ENCODE measurements at regions not wholly inside any gene's neighbourhood (a gene's known extent, or its start where the extent isn't known, plus 50 kb on each side); places are given as distances from the start of the nearest gene placed in this dataset.
"Not testable (repeated sequence)": the region's sequence is repeated elsewhere in the genome, so short reads cannot be mapped to it uniquely, and the experiment has no call there.

DNA sequence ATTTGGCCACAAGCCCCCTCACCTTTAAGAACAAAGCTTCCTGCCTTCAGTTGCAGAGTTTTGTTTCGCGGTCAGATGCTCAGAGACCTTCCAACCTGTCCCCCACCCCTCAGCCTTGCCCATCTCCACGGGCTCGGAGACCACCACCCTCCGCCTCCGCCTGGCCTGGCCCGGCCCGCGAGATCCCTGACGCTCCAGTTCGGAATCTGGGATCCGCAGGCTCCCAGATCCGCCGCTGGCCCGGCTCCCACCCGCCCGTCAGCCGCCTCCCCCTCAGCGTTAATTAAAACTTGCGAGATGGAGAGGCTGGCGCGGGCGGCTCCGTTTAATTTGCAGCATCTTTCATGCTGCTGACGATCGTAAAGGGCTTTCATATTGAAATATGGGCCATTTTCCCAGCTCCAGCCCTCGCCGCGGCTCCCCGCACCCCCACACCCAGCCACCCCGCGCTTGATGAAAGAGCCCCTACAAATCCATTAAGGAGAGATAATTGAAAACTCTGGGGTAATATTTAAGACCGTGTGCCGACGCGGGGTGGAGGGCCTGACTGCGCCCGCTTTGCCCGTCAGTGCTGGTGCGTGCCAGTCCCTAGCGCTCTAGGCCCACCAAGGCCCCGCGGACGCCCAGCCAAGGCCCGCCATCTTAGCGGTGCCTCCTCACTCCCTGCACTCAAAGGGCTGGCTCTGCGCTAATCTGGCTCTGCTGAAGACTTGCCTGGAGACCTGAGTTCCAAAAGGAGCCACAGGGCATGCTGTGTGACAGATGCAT lies 940.7 kb upstream of the DEFB115 start:
- TF ChIP-seq, protein P1, sequence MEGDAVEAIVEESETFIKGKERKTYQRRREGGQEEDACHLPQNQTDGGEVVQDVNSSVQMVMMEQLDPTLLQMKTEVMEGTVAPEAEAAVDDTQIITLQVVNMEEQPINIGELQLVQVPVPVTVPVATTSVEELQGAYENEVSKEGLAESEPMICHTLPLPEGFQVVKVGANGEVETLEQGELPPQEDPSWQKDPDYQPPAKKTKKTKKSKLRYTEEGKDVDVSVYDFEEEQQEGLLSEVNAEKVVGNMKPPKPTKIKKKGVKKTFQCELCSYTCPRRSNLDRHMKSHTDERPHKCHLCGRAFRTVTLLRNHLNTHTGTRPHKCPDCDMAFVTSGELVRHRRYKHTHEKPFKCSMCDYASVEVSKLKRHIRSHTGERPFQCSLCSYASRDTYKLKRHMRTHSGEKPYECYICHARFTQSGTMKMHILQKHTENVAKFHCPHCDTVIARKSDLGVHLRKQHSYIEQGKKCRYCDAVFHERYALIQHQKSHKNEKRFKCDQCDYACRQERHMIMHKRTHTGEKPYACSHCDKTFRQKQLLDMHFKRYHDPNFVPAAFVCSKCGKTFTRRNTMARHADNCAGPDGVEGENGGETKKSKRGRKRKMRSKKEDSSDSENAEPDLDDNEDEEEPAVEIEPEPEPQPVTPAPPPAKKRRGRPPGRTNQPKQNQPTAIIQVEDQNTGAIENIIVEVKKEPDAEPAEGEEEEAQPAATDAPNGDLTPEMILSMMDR (IDR thresholded peaks at IDR 0.05; ENCODE audit: insufficient read depth, low read depth, low read length), result not testable (repeated sequence)
- TF ChIP-seq EZH2 (IDR thresholded peaks at IDR 0.05; ENCODE audit: insufficient read depth, low read length), result not testable (repeated sequence)
